ENCODE measurements at regions not wholly inside any gene's neighbourhood (a gene's known extent, or its start where the extent isn't known, plus 50 kb on each side); places are given as distances from the start of the nearest gene placed in this dataset.
"Not testable (repeated sequence)": the region's sequence is repeated elsewhere in the genome, so short reads cannot be mapped to it uniquely, and the experiment has no call there.

DNA sequence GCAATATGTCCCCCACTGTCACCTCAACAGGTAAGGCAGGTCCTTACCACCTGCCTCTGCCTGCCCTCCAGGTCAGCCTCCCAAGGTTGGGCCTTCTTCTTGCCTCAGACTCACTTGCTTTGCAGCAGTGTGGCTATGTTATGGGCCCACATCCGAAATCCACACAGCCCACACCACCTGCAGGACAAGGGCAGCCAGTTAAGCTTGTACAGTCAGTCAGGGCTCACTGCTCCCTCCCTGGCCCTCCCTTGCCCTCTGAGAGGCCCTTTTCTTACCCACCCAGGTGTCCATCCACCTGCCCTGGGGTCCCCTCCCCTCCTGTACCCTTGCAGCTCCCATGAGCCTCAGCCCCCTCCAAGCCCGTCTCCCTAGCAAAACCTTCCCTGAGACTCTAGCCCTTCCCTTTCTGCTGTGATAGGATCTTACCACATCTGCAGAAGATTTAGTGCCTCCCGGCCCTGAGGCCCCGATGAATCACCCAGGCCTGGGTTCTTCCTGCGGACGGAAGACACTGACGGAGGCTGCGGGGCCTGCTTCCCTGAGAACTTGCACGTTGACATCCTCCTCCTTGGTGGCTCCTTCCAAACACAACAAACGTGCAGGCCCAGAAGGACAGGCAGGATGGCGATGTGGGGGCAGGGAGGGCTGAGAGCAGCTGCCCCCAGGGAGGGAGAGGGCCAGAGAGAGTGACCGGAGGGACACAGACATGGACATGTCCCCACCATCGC, 5466.2 kb upstream of the TPTE start:
- H3K27ac ChIP-seq; DNase-seq; H3K36me3 ChIP-seq; H3K9me3 ChIP-seq; H3K4me3 ChIP-seq; H3K4me1 ChIP-seq; intact Hi-C loops (cut with DNase I); H3K27me3 ChIP-seq: not testable (repeated sequence)
- ATAC-seq: peak; percentile 78

DNA sequence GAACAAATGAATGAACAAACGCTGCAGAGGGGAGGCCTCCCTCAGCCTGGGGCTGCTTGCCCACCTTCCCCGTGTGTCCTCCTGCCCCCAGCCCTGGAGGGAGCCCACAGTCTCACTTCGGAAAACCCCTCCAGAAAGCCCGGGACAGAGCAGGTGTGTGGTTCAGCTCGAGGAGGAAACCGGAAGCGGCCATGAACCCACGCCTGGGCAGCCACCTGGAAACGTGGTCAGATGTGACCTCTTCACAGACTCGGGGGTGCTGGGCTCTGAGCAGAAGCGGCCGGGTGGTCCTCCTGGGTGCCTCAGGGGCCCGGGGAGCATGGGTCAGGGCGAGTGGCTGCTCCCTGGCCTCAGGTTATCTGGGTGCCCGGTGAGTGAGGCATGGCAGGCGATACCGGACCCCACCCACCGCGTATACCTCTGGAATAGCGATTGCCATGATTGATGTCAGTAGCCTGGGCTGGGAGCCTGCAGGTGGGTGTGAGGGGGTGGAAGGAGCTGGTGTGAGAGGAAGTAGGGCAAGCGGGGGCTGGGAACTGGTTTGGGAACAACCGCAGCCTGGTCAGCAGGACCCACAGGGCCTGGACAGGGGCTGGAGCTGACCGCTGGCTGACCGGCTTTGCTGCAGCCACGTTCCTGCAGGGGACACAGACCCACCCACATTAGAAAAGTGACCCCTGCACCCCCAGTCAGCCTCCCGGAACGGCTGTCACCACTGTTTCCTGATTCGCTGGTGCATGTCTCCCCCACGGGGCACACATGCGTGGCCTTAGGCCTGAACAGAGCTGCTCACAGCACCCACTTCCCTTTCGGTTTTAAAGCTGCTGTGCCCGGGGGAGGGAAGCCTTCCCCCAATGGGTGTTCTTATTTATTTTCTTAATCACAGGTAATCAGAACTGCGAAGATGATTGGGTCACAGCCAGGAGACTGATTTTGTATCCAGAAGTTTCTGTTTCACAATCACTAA, 5465.1 kb upstream of the TPTE start:
- peak; percentile 71 for ATAC-seq
- H3K4me3 ChIP-seq; H3K36me3 ChIP-seq; DNase-seq; H3K27me3 ChIP-seq; H3K27ac ChIP-seq; intact Hi-C loops (cut with DNase I); H3K9me3 ChIP-seq; H3K4me1 ChIP-seq: not testable (repeated sequence)

- intact Hi-C loops (cut with DNase I); H3K36me3 ChIP-seq; H3K9me3 ChIP-seq; H3K27me3 ChIP-seq; H3K4me3 ChIP-seq; DNase-seq; H3K4me1 ChIP-seq; H3K27ac ChIP-seq: not testable (repeated sequence)
- peak; percentile 7 for ATAC-seq
Measured at GRCh38 chr21:5057077-5057476, 5464.3 kb upstream of the TPTE start.

- H3K4me1 ChIP-seq; H3K4me3 ChIP-seq; H3K27me3 ChIP-seq; intact Hi-C loops (cut with DNase I); H3K27ac ChIP-seq; H3K9me3 ChIP-seq; H3K36me3 ChIP-seq; DNase-seq: not testable (repeated sequence)
- peak; percentile 5 for ATAC-seq
Measured at GRCh38 chr21:5060364-5061083, 5460.9 kb upstream of the TPTE start.

DNA sequence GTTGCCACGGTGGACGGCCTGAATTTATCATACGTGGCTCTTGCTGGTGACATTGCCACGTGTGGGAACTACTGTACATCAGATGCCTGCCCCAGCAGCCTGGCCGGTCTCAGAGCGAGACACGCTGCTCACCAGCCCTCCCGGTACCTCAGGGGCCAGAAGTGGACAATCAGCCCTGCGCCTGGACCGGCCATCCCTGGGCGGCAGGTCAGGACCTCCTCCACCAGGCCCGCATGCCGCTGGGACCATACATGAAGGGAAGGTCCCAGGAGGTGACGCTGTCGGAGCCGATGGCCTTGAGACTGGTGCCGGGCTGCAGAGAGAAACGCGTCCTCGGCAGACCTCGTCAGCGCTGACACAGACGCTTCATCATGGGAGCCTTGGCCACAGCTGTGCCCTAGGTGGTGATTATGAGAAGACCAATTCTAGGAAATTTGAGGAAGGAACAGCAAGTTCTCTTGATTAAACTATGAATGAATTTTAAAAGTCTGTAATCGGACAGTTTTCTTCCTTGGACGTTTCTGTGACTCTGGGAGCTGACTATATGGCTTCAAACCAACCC, 5456.7 kb upstream of the TPTE start:
- H3K4me1 ChIP-seq; H3K27ac ChIP-seq; DNase-seq; H3K4me3 ChIP-seq; intact Hi-C loops (cut with DNase I); H3K9me3 ChIP-seq; H3K36me3 ChIP-seq; H3K27me3 ChIP-seq: not testable (repeated sequence)
- peak; percentile 57 for ATAC-seq

DNA sequence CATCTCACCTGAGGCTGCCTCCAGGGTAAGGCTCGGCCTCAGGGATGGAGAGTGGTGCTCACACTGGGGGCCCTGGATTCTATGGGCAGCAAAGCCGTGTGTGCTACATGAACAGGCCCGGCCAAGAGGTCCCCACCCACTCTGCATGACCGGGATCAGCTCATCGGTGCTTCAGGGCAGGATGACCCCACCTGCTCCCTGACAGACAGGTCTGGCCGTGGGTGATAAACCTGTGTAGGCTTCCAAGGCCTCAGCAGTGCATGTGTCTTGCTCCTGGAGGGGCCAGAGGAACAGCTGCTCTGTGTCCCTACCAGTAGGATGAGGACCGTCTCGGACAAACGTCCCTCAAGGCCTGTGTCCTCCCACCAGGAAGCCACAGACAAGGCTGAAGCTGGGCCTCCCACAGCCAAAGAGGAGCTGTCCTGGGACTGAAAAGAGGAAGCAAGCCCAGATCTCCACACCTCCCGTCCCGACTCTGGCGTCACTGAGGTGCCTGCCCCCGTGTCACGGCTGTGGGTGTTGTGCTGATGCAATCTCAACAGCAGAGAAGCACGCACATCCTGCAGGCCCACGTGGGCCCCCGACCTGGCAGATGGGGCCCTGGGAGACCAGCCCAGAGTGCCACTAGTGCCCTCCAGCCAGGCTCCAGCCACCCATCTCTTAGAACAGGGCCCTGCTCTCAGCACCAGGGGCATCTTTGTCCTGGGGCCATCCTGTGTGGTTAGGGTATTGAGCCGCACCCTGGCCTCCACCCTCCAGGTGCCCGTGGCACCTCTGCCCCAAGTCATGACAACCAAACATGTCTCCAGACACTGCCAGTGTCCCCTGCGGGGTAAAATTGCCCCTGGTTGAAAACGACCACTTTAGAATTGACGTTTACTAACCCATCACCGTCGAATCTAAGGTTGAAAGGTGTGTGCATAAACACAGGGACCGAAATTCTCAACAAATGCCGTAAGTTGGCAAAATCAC, 5455.9 kb upstream of the TPTE start:
- H3K36me3 ChIP-seq; H3K9me3 ChIP-seq; intact Hi-C loops (cut with DNase I); H3K4me3 ChIP-seq; H3K27me3 ChIP-seq; H3K4me1 ChIP-seq: not testable (repeated sequence)
- ATAC-seq (peak; percentile 92), DNase-seq (peak; percentile 88)
- H3K27ac ChIP-seq: peak overlapping the region; percentile 30

- ATAC-seq; H3K27ac ChIP-seq; H3K4me1 ChIP-seq; H3K9me3 ChIP-seq; DNase-seq; intact Hi-C loops (cut with DNase I); H3K27me3 ChIP-seq; H3K4me3 ChIP-seq; H3K36me3 ChIP-seq: not testable (repeated sequence)
Measured at GRCh38 chr21:5066682-5067251, 5454.6 kb upstream of the TPTE start.

GRCh38 chr21:5067326-5068048, 5453.9 kb upstream of the TPTE start:
- peak; percentile 31 for ATAC-seq
- H3K4me1 ChIP-seq; H3K9me3 ChIP-seq; DNase-seq; intact Hi-C loops (cut with DNase I); H3K27ac ChIP-seq; H3K27me3 ChIP-seq; H3K36me3 ChIP-seq; H3K4me3 ChIP-seq: not testable (repeated sequence)

- intact Hi-C loops (cut with DNase I); H3K4me3 ChIP-seq; H3K9me3 ChIP-seq; H3K4me1 ChIP-seq; H3K27me3 ChIP-seq; DNase-seq; H3K27ac ChIP-seq; ATAC-seq; H3K36me3 ChIP-seq: not testable (repeated sequence)
Measured at GRCh38 chr21:5068649-5069048, 5452.7 kb upstream of the TPTE start.

GRCh38 chr21:5071180-5071579, 5450.2 kb upstream of the TPTE start:
- DNase-seq; H3K9me3 ChIP-seq; H3K4me3 ChIP-seq; H3K27me3 ChIP-seq; H3K36me3 ChIP-seq; intact Hi-C loops (cut with DNase I); ATAC-seq; H3K4me1 ChIP-seq; H3K27ac ChIP-seq: not testable (repeated sequence)

DNA sequence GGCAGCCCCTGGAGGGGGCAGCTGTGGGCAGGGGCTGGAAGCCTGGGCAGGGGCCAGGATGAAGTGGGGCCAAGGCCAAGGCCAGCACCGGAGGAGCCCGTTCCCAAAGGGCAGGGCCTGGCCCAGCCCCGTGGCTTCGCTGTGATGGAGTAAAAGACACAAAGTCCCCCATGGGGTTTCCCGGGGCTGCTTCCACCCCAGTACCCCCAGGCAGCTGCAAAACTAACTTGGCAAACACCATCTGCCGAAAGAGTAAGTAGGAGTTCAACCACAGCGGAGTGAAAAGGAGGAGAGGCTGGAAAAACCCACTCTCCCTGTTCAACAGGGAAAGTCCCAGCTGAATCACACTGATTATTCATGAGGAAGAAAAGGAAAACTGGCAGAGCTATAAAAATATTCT, 5444.5 kb upstream of the TPTE start:
- H3K27ac ChIP-seq, ATAC-seq: not testable (repeated sequence)

DNA sequence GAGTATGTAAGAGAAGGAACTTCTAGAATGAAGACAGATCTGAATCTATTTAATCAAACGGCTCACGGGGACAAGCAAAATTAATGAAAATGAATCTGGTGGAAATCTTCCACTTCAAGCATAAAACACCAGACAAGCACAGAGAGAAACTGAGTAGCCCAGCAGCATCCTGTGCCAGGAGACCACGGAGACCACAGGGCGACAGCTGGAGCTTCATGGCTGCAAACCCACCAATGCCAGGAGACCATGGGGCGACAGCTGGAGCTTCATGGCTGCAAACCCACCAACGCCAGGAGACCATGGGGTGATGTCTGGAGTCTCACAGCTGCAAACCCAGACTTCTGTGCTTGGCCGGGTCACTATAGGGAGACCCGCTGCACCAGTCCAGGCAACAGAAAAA, 5442.0 kb upstream of the TPTE start:
- H3K27me3 ChIP-seq; DNase-seq; H3K27ac ChIP-seq; H3K36me3 ChIP-seq; ATAC-seq; H3K4me3 ChIP-seq; intact Hi-C loops (cut with DNase I); H3K9me3 ChIP-seq; H3K4me1 ChIP-seq: not testable (repeated sequence)

More for the DNA sequence above, 5444.5 kb upstream of the TPTE start:
- DNase-seq; H3K9me3 ChIP-seq; intact Hi-C loops (cut with DNase I); H3K27me3 ChIP-seq; H3K36me3 ChIP-seq; H3K4me3 ChIP-seq; H3K4me1 ChIP-seq: not testable (repeated sequence)
